GM12874 (cell line): ENCODE measurements at regions not wholly inside any gene's neighbourhood (a gene's known extent, or its start where the extent isn't known, plus 50 kb on each side); places are given as distances from the start of the nearest gene placed in this dataset.

Experiments used
- TF ChIP-seq, protein P1 (sequence below): IDR thresholded peaks from 2 replicates; pipeline ENCODE4 v1.5.1; 2011; ENCODE audit warnings: low read depth, mild to moderate bottlenecking, control low read depth, low read length, moderate library complexity; ENCODE audit not compliant: insufficient read depth

DNA sequence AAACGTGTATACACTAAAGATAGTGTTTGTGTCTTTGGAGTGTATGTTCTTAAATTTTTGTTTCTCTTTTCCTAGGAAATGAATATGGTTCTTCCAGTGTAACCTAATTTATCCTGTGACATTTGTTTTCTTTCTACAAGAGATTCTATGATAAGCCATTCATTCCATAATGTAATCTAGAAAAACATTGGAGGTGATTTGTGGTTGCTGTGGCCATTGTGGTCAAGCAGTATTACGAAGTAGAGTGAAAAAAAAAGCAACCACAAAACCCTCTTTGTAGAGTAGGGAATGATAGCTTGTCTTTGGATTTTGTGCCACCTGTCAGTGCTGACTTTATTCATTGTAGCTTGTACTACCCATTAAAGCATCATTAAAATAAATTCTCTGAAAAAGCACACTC is 1209.6 kb downstream of the ZPLD1 start:
- TF ChIP-seq, protein P1, sequence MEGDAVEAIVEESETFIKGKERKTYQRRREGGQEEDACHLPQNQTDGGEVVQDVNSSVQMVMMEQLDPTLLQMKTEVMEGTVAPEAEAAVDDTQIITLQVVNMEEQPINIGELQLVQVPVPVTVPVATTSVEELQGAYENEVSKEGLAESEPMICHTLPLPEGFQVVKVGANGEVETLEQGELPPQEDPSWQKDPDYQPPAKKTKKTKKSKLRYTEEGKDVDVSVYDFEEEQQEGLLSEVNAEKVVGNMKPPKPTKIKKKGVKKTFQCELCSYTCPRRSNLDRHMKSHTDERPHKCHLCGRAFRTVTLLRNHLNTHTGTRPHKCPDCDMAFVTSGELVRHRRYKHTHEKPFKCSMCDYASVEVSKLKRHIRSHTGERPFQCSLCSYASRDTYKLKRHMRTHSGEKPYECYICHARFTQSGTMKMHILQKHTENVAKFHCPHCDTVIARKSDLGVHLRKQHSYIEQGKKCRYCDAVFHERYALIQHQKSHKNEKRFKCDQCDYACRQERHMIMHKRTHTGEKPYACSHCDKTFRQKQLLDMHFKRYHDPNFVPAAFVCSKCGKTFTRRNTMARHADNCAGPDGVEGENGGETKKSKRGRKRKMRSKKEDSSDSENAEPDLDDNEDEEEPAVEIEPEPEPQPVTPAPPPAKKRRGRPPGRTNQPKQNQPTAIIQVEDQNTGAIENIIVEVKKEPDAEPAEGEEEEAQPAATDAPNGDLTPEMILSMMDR = no peak

DNA sequence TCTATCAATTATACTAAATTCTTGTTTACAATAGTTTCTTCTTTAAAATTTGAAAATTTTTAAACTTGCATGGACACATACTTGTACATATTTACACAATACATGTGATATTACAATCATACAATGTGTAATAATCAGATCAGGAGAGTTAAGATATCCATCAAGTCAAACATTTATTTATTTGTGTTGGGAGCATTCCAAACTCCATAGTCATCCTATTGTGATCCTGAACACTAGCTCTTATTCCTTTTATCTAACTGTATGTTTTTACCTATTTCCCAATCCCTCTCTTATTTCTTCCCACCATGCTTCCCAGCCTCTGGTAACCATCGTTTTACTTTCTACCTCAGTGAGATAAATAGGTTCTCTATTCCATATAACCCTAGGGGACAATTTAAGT is 1219.2 kb downstream of the ZPLD1 start:
- TF ChIP-seq, protein P1 = no peak

DNA sequence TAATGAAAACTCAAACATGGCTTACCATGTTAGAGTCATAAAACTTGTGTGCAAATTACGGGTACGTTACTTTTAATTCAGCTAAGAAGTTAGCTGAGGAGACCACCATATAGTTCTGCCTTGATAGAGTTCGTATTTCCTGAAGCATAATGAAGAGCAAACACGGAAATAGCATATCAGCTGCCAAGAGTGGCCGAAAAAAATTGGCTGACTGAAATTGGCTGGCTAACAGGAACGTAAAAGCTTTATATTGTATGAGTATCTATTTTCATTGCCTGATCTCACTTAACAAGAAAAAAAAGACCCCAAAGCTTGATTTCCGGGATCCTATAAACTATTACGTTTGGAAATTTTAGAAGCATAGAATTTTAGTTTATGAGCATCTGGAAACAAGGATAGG is 1222.9 kb downstream of the ZPLD1 start:
- TF ChIP-seq, protein P1 = no peak

DNA sequence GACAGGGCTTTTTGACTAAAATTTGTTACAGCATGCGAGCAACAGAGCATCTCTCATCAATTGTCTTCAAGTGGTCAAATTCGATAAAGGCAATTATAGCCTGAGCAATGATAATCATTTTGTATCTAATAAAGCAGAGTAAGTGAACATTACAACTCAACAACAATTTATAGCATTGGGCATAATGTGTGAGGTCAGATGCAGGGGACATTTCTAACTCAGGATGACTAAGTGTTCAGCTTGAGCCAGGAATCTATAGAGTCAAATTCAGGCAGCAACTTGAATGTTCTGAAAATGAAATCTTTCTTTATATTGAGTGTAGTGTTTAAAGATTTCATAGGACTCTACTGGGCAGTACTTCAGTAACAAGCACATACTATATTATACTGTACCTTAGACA is 1226.0 kb downstream of the ZPLD1 start:
- TF ChIP-seq, protein P1 = no peak

DNA sequence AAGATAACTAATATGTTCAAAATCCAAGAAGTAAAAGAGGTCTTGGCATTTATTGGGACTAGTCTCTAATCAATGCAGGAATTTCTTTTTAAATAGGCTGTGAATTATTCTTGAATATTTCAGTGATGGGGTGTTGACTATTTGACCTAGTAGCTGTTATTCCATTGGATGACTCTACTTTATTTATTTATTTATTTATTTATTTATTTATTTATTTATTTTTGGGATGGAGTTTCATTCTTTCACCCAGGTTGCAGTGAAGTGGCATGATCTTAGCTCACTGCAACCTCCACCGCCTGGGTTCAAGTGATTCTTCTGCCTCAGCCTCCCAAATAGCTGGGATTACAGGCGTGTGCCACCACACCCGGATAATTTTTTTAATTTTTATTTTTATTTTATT is 1227.8 kb downstream of the ZPLD1 start:
- TF ChIP-seq, protein P1 = no peak

DNA sequence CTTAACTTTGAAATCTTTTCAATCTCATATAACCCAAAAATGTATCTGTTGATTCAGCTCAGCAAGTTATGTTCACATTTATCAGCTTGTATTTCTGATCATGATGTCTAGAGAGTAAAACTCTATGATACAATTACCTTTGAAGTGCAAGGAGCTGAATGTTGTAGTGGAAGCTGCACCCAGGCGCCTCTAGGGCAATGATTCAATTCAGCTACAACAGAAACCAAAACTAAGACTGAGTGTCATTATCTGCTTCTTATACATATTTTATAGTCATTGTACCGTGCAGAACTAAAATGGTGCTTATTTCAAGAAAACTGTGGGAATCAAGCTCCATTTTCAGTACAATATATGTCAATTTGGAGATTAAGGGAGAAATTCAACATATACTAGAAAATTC is 1237.5 kb downstream of the ZPLD1 start:
- TF ChIP-seq, protein P1 = no peak

DNA sequence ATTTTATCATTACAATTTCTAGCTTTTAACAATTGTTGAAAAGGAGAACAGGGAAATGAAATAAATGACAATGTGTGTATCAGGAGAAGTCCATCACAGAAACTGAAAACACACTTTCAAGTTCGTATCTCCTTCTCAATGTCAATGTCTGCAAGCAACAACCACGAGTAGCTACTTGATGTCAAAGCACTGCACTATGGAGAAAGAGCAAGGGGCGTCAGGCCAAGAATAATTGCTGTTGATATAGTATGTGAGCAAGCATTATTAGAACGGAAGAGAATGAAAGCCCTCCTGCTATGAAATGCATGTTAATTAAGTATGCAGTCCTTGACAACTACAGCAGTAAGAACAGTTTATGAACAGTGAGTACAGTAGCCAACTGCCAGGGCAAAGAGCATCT is 1250.1 kb downstream of the ZPLD1 start:
- TF ChIP-seq, protein P1 = no peak

DNA sequence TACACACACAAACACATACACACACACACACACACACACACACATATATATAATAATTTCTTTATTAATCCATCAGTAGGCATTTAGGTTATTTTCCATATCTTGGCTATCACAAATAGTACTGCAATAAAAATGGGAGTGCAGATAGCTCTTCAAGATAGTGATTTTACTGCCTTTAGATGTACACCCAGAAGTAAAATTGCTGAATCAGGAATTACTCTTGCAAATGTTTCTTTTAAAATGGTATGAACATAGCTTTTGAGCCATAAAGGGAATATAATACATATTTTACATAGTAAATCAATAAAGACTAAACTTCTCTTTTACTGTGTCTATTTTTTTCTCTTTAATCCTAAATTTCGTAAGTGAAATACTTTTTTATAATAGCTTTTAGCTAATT is 1251.1 kb downstream of the ZPLD1 start:
- TF ChIP-seq, protein P1 = no peak
